Vagina (tissue), 2 donors: ENCODE measurements at regions not wholly inside any gene's neighbourhood (a gene's known extent, or its start where the extent isn't known, plus 50 kb on each side); places are given as distances from the start of the nearest gene placed in this dataset.

Experiments
- CTCF ChIP-seq, 3 experiments: fragments of 450-650 bp in 2 of 3; fragments of 200-600 bp in 1 of 3; sonication (generic) in 1 of 3; IDR thresholded peaks; one replicate each; pipeline ENCODE4 v1.5.1; 2017 to 2019; ENCODE audit warnings: antibody characterized with exemption in 3 of 3, mild to moderate bottlenecking in 2 of 3, moderate library complexity in 2 of 3
- POLR2A ChIP-seq, 2 donors: fragments of 450-650 bp; IDR thresholded peaks; one replicate each; pipeline ENCODE4 v1.6.1; 2017; ENCODE audit warnings: antibody characterized with exemption in 2 of 2, mild to moderate bottlenecking in 2 of 2, moderate library complexity in 2 of 2

GRCh38 chr3:154496978-154497377, 67.0 kb upstream of the GPR149 start:
- TF ChIP-seq CTCF (IDR thresholded peaks at IDR 0.05) (no peak), POLR2A (IDR thresholded peaks at IDR 0.05) (no peak)
